G401.6 (cell line): ENCODE measurements at regions not wholly inside any gene's neighbourhood (a gene's known extent, or its start where the extent isn't known, plus 50 kb on each side); places are given as distances from the start of the nearest gene placed in this dataset.
"Not testable (repeated sequence)": the region's sequence is repeated elsewhere in the genome, so short reads cannot be mapped to it uniquely, and the experiment has no call there.

Experiments
- FAIRE-seq: peaks from 2 replicates; lab custom pipeline; 2012; peaks lifted over from hg19 to GRCh38; lab: Jason Lieb, UNC

GRCh38 chr13:38147050-38147449 is 202.6 kb upstream of the UFM1 start:
- no peak for FAIRE-seq

- FAIRE-seq: no peak
Measured at GRCh38 chr13:38141792-38142191, 207.9 kb upstream of the UFM1 start.

- no peak for FAIRE-seq
Measured at GRCh38 chr13:38135592-38135991, 214.1 kb upstream of the UFM1 start.

- FAIRE-seq: no peak
Measured at GRCh38 chr13:38121267-38121666, 228.4 kb upstream of the UFM1 start.

GRCh38 chr13:38103851-38104250 is 234.3 kb upstream of the TRPC4 start:
- no peak for FAIRE-seq

- FAIRE-seq: no peak
Measured at GRCh38 chr13:38099751-38100150, 230.2 kb upstream of the TRPC4 start.

- FAIRE-seq: no peak
Measured at GRCh38 chr13:38093425-38093824, 223.9 kb upstream of the TRPC4 start.

- no peak for FAIRE-seq
Measured at GRCh38 chr13:38090913-38091312, 221.3 kb upstream of the TRPC4 start.

- no peak for FAIRE-seq
Measured at GRCh38 chr13:38086721-38087120, 217.1 kb upstream of the TRPC4 start.

GRCh38 chr13:38086013-38086412 is 216.4 kb upstream of the TRPC4 start:
- FAIRE-seq: no peak

- no peak for FAIRE-seq
Measured at GRCh38 chr13:38073931-38074330, 204.4 kb upstream of the TRPC4 start.

- no peak for FAIRE-seq
Measured at GRCh38 chr13:38072696-38073095, 203.1 kb upstream of the TRPC4 start.

GRCh38 chr13:38071340-38071739 is 201.8 kb upstream of the TRPC4 start:
- FAIRE-seq: not testable (repeated sequence)

- FAIRE-seq: no peak
Measured at GRCh38 chr13:38053896-38054295, 184.3 kb upstream of the TRPC4 start.

GRCh38 chr13:38046049-38046376 is 176.4 kb upstream of the TRPC4 start:
- FAIRE-seq: no peak

GRCh38 chr13:38045278-38046048 is 175.9 kb upstream of the TRPC4 start:
- no peak for FAIRE-seq

GRCh38 chr13:38044067-38044466 is 174.5 kb upstream of the TRPC4 start:
- FAIRE-seq: no peak

- no peak for FAIRE-seq
Measured at GRCh38 chr13:38042771-38043170, 173.2 kb upstream of the TRPC4 start.

GRCh38 chr13:38024431-38024830 is 154.9 kb upstream of the TRPC4 start:
- FAIRE-seq: no peak

GRCh38 chr13:38017320-38017719 is 147.7 kb upstream of the TRPC4 start:
- FAIRE-seq: no peak

GRCh38 chr13:38013676-38014075 is 144.1 kb upstream of the TRPC4 start:
- no peak for FAIRE-seq

GRCh38 chr13:38012096-38012495 is 142.5 kb upstream of the TRPC4 start:
- no peak for FAIRE-seq

GRCh38 chr13:38008636-38009035 is 139.1 kb upstream of the TRPC4 start:
- no peak for FAIRE-seq

- FAIRE-seq: no peak
Measured at GRCh38 chr13:38002606-38003005, 133.0 kb upstream of the TRPC4 start.

- no peak for FAIRE-seq
Measured at GRCh38 chr13:37997641-37998040, 128.1 kb upstream of the TRPC4 start.
